ENCODE measurements at regions not wholly inside any gene's neighbourhood (a gene's known extent, or its start where the extent isn't known, plus 50 kb on each side); places are given as distances from the start of the nearest gene placed in this dataset.
"Not testable (repeated sequence)": the region's sequence is repeated elsewhere in the genome, so short reads cannot be mapped to it uniquely, and the experiment has no call there.

- no peak for DNase-seq (ENCODE audit: low spot score)
Measured at GRCh38 chr21:15203740-15204139, 138.9 kb upstream of the NRIP1 start.

DNA sequence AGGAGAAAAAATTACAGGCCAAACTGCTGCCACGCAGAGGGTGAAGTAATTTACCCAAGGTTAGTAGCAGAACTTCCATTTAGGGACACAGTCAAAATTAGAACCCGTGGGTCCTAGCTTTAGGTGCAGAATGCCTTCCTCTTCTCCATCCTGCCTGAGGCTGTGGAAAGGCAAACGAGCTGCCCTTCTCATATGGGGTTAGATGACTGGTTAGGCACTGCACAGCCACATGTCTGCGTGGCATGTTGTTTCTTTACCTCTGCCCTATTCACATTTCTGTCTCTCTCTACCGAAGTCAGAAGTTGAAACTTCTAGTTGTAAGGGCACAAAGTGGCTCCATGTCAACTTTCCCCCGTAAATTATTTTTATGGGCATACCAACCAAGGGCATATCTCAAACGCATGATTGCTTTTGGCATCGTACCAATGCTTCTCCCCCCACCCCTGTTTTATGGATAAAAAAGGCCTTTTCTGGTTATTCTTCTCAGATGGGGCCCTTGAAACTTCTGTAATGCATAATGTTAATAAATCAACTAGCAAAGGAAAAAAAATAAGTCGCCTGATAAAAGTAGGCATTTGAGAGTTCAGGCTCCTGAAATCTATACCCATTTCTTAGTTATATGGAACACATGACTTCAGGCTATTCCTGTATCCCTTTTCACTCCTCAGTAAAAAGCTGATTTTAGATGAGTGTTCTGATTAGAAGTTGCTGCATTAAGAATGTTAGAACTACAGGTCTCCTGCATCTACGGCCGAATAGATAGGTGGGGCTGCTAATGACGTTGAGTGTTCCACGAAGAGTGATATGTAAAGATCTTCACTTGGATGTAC is 139.6 kb upstream of the NRIP1 start:
- no peak for DNase-seq (ENCODE audit: low spot score)

GRCh38 chr21:15204970-15205286 is 140.1 kb upstream of the NRIP1 start:
- no peak for DNase-seq (ENCODE audit: low spot score)

DNA sequence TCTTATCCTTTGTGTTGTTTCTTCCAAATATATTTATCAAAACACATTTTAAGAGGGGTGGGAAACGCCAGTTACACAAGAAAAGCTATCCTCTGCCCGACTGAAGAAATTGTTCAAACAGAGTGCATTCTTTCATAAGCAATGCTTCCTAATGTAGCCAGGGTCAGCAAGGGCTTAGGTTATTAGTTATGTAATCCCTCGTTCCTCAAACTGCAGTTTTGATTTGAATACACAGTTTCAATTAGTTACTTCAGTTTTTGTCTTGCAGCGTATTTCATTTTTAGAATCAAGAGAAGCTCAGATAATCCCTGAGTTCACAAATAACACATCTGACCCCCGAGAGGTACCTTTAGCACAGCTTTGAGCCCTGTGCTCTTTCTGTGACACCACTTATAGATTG is 141.7 kb upstream of the NRIP1 start:
- DNase-seq (ENCODE audit: low spot score) = no peak

DNA sequence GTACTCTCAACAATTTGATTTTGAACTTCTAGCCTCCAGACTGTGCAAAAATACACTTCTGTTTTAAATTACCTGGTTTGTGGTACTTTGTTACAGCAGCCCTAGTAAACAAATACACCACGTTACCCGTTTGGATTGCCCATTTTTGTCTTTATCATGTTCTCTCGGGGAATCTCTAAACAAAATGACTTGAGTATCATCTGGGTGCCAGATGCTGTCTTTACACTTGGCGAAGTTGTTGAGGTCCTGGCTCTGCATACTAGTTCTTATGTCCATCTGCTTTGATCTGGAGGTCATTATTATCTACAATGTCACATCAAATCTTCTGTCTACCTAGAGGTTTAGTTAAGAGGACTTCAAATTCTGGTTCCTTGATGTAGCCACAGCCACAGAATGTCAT is 142.4 kb upstream of the NRIP1 start:
- DNase-seq (ENCODE audit: low spot score) = no peak

- DNase-seq (ENCODE audit: low spot score) = no peak
Measured at GRCh38 chr21:15207635-15208370, 143.0 kb upstream of the NRIP1 start.

- no peak for DNase-seq (ENCODE audit: low spot score)
Measured at GRCh38 chr21:15208786-15209185, 144.0 kb upstream of the NRIP1 start.

DNA sequence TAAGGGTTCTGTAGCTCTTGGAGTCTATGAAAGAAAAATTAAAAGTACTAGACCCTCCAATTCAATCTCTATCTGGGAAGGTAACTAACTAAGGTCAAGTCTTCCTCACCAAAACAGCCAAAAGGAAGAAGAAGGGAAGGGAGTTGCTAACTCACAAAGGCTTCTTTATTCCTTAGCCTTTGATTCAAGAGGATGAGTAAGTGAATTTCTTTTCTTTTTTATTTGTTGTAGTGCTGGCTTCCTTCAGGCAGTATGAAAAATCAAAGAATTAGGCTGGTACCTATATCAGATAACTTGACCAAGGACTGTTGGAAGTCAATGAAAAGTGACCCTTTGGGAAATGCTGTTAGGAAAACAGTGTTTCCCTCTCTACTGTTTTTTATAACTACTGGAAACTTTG is 144.4 kb upstream of the NRIP1 start:
- DNase-seq (ENCODE audit: low spot score) = no peak

- DNase-seq (ENCODE audit: low spot score) = peak; percentile 63
Measured at GRCh38 chr21:15210235-15210678, 145.5 kb upstream of the NRIP1 start.

- DNase-seq (ENCODE audit: low spot score) = no peak
Measured at GRCh38 chr21:15211491-15212133, 146.8 kb upstream of the NRIP1 start.

GRCh38 chr21:15212206-15212605 is 147.4 kb upstream of the NRIP1 start:
- DNase-seq (ENCODE audit: low spot score) = no peak

- not testable (repeated sequence) for DNase-seq (ENCODE audit: low spot score)
Measured at GRCh38 chr21:15218476-15218875, 153.7 kb upstream of the NRIP1 start.

DNA sequence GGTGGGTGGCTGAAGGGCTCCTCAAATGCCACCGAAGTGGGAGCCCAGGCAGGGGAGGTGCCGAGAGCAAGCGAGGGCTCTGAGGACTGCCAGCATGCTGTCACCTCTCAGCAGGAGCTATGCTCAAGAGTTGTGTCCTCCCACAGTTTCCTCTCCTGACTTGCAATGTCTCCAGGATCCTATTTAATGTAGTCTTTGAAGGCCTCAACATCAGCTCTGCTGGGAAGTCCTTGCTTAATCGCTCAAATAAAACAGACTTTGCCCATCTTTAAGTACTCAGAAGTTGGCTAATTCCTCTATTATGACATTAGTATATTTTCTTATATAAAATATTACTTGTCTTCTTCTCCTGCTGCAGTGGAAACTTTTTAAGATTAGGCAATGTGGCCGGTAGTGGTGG is 154.2 kb upstream of the NRIP1 start:
- no peak for DNase-seq (ENCODE audit: low spot score)

- no peak for DNase-seq (ENCODE audit: low spot score)
Measured at GRCh38 chr21:15219894-15220293, 155.1 kb upstream of the NRIP1 start.

DNA sequence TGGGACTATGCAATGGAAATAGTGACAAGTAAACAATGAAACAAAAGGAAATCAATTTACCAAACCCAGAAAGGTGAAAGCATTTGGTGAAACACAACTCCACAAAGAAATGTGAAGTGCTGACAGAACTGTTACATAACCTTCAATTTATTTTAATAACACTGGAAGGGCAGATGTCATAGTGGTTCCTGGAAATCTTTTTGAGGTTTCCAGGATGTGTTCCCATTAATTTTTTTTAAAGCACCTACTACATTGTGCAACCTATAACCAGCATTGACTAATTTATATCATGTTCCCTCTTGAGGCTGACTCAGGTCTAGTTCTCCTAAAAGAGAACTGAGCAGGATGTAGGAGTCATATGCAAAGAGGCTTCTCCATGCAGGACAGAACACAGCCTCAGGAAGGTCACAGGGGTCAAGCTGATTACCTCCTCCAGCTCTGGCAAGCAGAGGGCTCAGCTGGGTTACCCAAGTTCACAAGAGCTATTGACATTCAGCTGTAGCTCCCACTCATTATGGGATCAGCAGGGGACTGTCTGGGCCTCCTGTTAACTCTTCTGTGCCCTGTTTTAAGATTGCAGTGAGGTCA is 157.1 kb upstream of the NRIP1 start:
- peak; percentile 94 for DNase-seq (ENCODE audit: low spot score)

- peak; percentile 92 for DNase-seq (ENCODE audit: low spot score)
Measured at GRCh38 chr21:15222707-15223106, 157.9 kb upstream of the NRIP1 start.

DNA sequence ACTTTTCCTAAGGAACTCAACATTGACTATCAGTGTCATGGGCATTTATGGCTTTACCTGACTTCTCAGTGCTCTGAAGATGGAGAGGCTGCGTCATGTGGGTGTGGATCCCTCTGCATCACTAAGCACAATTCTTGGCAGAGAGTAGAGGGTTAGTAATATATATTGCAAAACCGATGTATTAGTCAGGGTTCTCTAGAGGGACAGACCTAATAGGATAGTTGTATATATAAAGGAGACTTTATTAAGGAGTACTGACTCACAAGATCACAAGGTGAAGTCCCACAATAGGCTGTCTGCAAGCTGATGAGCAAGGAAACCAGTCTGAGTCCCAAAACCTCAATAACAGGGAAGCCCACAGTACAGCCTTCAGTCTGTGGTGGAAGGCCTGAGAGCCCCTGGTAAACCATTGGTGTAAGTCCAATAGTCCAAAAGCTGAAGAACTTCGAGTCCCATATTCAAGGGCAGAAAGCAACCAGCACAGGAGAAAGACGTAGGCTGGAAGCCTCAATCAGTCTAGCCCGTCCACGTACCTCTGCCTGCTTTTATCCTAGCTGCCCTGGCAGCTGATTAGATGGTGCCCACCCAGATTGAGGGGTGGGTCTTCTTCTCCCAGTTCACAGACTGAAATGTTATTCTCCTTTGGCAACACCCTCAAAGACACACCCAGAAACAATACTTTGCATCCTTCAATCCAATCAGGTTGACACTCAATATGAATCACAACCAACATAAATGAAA is 159.7 kb upstream of the NRIP1 start:
- peak; percentile 97 for DNase-seq (ENCODE audit: low spot score)

GRCh38 chr21:15227919-15228318 is 163.1 kb upstream of the NRIP1 start:
- DNase-seq (ENCODE audit: low spot score) = no peak

GRCh38 chr21:15229390-15229789 is 164.6 kb upstream of the NRIP1 start:
- DNase-seq (ENCODE audit: low spot score) = no peak

DNA sequence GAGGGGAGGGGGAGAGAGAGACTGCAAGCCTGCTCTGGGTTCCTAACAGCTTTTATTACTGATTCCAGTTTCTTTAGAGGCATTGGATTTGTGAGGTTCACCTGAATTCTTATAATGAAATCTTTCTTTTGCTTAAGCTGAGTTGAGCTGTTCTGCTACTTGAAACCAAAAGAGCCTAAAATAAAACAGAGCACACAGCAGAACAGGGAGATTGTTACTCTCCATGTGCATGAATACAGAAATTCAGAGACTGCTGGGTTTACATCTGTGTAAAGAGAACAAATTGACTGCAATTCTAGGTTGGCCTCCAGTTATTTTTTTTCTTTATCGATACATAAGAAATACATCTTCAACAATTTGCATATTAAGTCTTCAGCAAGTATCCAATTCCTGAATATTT is 168.8 kb upstream of the NRIP1 start:
- DNase-seq (ENCODE audit: low spot score) = no peak

DNA sequence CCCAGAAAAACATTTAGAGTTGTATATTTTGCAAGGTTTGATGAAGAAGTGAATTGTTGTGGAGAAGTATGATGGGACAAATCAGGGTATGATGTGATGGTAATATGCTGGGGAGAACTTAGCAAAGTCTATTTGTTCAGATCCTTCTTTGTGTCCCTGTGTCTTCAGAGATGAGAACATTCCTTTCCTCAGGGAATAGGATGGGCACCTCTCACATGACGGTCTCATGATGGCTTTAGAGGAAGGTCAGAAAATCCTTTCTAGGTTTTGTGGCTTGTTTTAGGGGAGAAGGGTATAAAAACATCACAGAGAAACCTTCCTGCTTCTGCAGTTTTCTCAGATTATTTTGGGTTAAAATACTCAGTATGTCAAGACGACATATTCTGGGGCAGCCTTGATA is 171.3 kb upstream of the NRIP1 start:
- DNase-seq (ENCODE audit: low spot score) = no peak

DNA sequence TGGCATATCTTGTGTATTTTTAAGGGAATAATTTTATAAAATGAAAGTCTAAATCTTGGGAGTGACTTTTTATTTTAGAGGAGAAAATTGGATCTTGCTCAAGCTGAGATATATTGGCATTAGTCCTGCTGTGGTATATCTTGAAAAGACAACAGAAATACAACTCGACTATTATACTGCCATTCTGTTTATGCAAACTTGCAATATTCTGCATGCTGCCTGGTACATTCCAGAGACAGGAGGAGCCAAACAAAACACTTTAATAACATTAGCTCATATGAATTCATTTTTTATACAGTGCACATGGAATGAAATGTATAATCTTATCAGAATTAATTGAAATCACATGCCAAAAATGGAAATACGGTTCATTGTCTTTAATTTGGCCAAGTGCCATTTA is 176.0 kb upstream of the NRIP1 start:
- DNase-seq (ENCODE audit: low spot score) = no peak
